Nucleus accumbens (tissue), 56 donors: ENCODE measurements at regions not wholly inside any gene's neighbourhood (a gene's known extent, or its start where the extent isn't known, plus 50 kb on each side); places are given as distances from the start of the nearest gene placed in this dataset.

Experiments
- DNase-seq, 56 donors: peaks; one replicate each; lab custom pipeline; 2025; lab: John Stamatoyannopoulos, UW

DNA sequence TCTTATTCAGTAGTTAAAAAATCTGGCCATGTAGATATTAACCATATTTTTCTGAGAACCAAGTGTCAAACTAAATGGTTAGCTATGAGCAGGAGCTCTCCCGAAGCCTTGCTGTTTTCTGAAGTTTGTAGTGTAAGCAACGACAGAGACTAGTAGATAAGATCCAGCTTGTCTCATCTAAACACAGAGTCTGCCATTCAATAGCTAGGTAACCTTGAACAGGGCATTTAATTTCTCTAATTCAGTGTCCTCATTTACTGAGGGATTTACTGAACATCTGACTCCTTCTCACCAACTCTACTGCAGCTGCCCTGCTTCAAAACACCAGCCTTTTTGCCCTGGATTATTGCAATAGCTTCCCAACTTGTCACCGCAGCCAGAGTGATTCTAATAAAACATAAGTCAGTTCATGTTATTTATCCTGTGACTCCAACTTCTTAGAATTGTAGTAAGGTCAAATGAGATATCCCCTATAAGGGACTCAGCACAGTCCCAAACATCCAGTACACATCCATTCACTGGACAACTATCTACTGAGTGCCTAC lies 337.0 kb downstream of the PLK2 start:
- no peak for DNase-seq

- peak in 1 of 56 donors; percentile 12 for DNase-seq
These were observed 337.7 kb downstream of the PLK2 start for GRCh38 chr5:58122157-58122556.

DNA sequence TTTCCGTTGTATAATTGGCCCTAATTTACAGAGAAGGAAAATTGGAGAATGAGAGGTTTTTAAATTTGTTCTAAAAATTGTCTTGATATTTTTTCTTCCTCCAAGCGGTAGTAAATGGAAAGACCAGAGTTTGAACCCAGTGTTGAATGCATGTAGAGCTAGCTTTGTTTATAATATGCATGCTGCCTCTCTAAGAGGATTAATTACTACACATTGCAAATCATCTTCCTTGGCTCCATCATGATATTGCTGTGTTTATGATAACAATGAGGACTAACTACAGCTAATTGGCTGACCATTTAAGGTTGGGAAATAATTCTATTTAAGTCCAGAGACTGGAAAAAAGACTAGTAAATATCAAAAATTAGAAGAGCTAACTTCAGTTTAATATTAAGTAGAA lies 338.5 kb downstream of the PLK2 start:
- no peak for DNase-seq

DNA sequence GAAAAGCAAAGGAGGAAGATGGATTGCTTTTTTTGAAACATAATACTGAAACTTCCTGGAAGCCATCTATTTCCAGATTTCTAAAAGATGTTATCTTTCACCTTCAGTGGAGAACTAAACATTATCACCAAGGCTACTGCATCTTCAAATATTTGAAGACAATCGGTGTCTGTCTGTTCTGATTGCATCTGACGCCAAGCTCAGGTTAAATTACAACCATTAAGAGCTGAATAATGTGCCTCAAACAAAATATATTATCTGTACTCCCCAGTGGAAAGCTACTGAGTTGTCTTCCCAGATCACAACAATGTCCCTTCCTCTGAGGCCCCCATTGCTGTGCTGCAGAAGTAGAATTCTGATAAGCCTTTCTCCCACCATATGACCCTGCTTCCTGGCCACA lies 342.3 kb downstream of the PLK2 start:
- DNase-seq: no peak

DNA sequence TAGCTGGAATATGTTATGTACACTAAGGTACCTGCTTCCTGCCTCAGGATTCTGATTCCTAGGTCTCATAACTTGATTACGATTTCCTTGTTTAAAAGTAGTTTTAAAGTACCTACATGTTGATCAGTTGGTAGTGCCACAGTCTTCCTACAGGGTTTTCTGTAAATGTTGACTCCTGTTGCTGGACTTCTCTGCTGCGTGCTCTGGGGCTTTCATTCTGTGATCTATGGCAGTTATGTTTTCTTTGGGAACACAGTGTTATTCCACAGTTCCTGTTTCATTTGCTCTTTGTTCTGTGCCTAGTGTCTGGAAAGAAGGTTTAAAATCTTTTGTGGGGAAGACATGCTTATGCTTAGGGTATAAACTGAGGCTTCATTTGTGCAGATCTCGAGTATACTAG lies 343.5 kb downstream of the PLK2 start:
- DNase-seq: no peak

GRCh38 chr5:58115811-58116210 lies 344.1 kb downstream of the PLK2 start:
- DNase-seq: no peak

GRCh38 chr5:58114324-58114723 lies 345.6 kb downstream of the PLK2 start:
- DNase-seq: peak in 1 of 56 donors; percentile 9

DNA sequence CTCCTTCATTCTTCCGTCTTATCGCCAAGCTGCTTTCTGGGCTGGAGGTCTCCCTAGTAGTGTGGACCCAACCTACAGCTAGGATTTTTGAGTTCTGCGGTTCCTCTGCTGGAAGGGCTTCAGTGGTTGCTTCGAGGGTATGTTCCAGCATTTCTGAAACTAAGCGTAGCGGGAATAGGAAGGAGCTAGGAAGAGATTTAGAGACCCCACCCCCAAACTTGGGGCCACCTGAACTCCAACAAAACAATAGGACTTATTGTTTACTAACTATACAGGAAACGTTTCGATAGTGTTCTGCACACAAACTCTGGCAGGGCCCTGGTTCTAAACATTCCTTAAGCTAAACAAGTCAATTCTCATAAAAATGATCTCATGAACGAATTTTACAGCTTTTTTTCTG lies 346.7 kb downstream of the PLK2 start:
- DNase-seq: no peak

DNA sequence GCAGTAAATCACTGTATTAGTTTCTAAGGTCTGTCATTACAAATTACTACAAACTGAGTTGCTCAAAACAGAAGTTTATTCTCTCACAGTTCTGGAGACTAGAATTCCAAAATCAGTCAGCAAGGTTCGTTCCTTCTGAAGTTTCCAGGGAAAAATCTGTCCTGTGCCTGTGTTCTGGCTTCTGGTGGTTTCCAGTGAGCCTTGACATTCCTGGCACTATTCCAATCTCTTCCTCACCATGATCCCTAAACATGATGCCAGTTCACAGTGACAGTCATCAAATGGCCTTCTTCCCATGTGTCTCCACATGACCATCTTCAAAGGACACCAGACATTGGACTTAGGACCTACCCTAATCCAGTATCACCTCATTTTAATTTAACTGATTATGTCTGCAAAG lies 351.4 kb downstream of the PLK2 start:
- DNase-seq: no peak

- DNase-seq: no peak
These were observed 352.2 kb downstream of the PLK2 start for GRCh38 chr5:58107704-58108103.

- DNase-seq: no peak
These were observed 353.0 kb downstream of the PLK2 start for GRCh38 chr5:58106754-58107410.

DNA sequence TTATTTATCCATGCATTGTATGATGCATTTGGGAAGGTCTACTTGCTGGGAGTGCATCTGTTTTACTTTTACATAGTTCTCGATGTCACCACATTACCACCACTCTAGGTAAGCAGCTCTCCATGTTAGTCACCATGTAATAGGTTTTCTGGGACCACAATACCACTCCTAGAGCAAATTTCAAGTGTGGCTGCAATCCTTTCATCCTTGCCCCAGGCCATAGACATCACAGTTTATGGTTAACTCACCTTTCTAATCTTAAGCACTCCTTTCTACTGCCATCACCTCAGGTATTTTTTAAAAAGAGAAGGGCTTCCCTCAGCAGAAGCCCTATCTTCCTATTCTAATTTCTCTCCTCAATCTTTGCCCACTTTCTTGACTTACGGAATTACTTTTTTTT lies 354.1 kb downstream of the PLK2 start:
- DNase-seq: no peak

- DNase-seq: no peak
These were observed 360.6 kb downstream of the PLK2 start for GRCh38 chr5:58099257-58099656.

GRCh38 chr5:58094031-58094430 lies 365.9 kb downstream of the PLK2 start:
- no peak for DNase-seq

GRCh38 chr5:58090704-58091103 lies 369.2 kb downstream of the PLK2 start:
- DNase-seq: no peak

- DNase-seq: no peak
These were observed 370.9 kb downstream of the PLK2 start for GRCh38 chr5:58088941-58089340.

- DNase-seq: no peak
These were observed 372.0 kb downstream of the PLK2 start for GRCh38 chr5:58087905-58088304.

DNA sequence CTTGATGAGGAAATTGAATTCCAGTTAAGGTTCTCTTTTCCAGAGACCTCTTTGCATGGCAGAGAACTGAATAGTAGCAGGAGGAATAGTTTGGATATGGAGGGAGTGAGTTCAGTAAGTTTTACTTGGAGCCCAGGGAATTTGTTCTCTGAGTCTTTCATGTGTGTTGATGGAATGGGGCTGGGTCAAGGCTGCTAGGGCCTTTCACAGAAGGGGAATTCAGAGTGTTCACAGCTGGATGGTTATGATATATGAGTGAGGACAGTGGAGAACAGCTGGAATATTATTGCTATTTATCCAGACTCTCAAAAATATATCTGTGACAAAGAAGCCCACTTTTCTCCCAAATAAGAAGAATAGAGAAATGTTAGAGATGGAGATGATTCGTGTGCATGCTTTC lies 372.8 kb downstream of the PLK2 start:
- no peak for DNase-seq

DNA sequence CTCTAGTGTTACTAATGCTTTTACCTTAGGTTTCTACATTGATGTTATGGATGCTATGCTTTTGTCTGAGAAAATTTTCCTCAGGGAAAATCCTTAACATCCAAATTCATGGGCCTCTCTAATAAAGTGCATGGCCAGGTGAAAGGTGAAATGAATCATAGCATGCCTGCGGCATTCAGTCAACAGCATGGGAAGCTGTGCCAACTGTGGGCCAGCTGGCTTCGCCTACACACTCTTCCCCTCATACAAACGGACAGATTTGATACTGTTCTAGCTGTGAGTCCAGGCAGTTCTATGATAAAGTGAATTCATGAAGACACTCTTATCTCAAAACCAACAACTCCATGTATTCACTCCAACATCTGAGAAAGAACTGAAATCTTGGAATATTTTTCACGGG lies 374.1 kb downstream of the PLK2 start:
- DNase-seq: no peak

GRCh38 chr5:58081435-58081834 lies 378.5 kb downstream of the PLK2 start:
- DNase-seq: no peak

GRCh38 chr5:58080573-58080972 lies 379.3 kb downstream of the PLK2 start:
- DNase-seq: no peak

DNA sequence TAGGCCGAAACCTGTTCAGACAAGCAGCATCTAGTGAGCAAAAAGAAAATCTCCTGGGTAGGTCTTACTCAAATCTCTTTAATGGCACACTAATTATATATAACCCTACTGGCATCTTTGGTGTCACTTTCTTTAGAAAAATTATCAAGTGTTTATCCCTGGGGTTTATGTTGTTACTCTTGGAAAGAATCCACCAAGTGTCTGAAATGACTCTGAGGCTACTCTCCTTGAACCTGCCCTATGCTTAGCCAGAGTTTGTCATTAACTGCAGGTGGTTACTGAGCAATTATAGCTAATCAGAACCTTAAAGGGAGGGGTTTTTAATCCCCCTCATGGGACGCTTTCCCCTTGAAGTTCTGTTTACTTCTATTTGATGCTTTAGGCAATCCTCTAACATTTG lies 381.9 kb downstream of the PLK2 start:
- DNase-seq: no peak

DNA sequence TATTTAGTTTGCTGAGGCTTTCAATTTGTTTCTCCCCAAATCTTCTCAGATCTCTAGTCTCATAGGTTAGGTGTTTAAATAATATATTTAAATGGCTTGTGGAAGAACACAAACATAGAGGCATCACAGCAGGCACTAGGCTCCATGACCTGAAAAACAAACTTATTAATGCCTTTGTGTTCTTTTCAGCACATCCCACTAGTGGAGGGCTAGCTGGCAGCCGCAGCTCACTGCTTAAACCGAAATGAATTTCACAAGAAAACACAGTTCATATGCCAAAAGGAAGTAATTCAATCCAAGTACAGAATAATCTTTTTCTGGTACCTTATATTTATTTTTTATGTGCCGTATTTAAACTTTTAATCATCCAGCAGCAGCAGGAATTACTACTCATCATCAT lies 382.5 kb downstream of the PLK2 start:
- DNase-seq: no peak
